Lower lobe of right lung (tissue), 2 donors: ENCODE measurements at regions not wholly inside any gene's neighbourhood (a gene's known extent, or its start where the extent isn't known, plus 50 kb on each side); places are given as distances from the start of the nearest gene placed in this dataset.

Experiments
- ATAC-seq, 2 donors: fragments of 200-7000 bp; cut with Tn5 transposase; one replicate each; pipeline ENCODE4 v1.9.1; 2020 to 2022; ENCODE audit warnings: mild to moderate bottlenecking in 2 of 2, moderate library complexity in 2 of 2
- DNase-seq: peaks from one replicate; pipeline ENCODE4 v3.0.0-alpha.2; 2020
- H3K27ac ChIP-seq: fragments of 200-600 bp; one replicate; pipeline ENCODE4 v1.8.0; 2022
- H3K27me3 ChIP-seq: fragments of 200-600 bp; one replicate; pipeline ENCODE4 v1.8.0; 2022; ENCODE audit warnings: low read depth
- H3K36me3 ChIP-seq: fragments of 200-600 bp; one replicate; pipeline ENCODE4 v1.8.0; 2022; ENCODE audit warnings: mild to moderate bottlenecking
- H3K4me1 ChIP-seq: fragments of 200-600 bp; one replicate; pipeline ENCODE4 v1.8.0; 2022
- H3K4me3 ChIP-seq: fragments of 200-600 bp; one replicate; pipeline ENCODE4 v1.8.0; 2022; ENCODE audit warnings: mild to moderate bottlenecking
- H3K9me3 ChIP-seq: fragments of 200-600 bp; one replicate; pipeline ENCODE4 v1.8.0; 2022
- intact Hi-C: fragments of 100-400 bp; cut with DNase I; formaldehyde crosslinking; loops from one replicate; pipeline ENCODE4 v1.11.0; 2022
- TF ChIP-seq, protein P1 (sequence below): fragments of 200-600 bp; IDR thresholded peaks from one replicate; pipeline ENCODE4 v1.8.0; 2022; ENCODE audit warnings: antibody characterized with exemption, mild to moderate bottlenecking
- donor health status: DM: no; HTN: yes; CAD: no; lungs with severe emphysema.

- Histone ChIP-seq H3K4me3 (no peak overlapping the region), H3K27me3 (no peaks in the 10 kb centered on the region), H3K36me3 (no peaks in the 10 kb centered on the region), H3K27ac (no peak overlapping the region), H3K9me3 (no peaks in the 10 kb centered on the region), H3K4me1 (no peaks in the 10 kb centered on the region)
- intact Hi-C loops = no loop called here
- DNase-seq = no peak
- no peak for ATAC-seq
- TF ChIP-seq, protein P1, sequence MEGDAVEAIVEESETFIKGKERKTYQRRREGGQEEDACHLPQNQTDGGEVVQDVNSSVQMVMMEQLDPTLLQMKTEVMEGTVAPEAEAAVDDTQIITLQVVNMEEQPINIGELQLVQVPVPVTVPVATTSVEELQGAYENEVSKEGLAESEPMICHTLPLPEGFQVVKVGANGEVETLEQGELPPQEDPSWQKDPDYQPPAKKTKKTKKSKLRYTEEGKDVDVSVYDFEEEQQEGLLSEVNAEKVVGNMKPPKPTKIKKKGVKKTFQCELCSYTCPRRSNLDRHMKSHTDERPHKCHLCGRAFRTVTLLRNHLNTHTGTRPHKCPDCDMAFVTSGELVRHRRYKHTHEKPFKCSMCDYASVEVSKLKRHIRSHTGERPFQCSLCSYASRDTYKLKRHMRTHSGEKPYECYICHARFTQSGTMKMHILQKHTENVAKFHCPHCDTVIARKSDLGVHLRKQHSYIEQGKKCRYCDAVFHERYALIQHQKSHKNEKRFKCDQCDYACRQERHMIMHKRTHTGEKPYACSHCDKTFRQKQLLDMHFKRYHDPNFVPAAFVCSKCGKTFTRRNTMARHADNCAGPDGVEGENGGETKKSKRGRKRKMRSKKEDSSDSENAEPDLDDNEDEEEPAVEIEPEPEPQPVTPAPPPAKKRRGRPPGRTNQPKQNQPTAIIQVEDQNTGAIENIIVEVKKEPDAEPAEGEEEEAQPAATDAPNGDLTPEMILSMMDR = no peak
Observed at GRCh38 chr18:56191334-56191733, 447.1 kb downstream of the TXNL1 start.

DNA sequence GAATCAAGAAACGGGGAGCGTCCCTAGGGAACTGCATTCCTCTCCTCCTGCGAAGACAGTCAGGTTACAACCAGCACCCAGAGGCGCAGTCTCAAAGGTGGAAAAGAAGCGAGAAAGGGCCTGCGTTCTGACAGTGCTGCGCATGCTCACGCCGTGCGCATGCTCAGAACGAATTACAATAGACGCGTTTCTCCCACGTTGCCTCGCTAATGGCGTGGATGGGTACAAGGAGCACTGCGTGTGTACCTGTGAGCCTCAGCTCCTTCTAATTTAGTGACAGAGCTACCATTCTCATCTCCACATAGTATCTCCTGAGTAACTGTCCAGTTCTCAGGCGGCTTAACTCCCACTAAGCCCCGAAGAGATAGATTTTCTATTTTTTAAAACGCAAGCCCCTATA is 448.8 kb downstream of the TXNL1 start:
- H3K27ac ChIP-seq = no peak overlapping the region
- H3K9me3 ChIP-seq = no peaks in the 10 kb centered on the region
- TF ChIP-seq, protein P1 = no peak
- ATAC-seq = no peak
- H3K4me3 ChIP-seq = no peak overlapping the region
- no peaks in the 10 kb centered on the region for H3K27me3 ChIP-seq
- no peaks in the 10 kb centered on the region for H3K36me3 ChIP-seq
- DNase-seq = no peak
- no peaks in the 10 kb centered on the region for H3K4me1 ChIP-seq
- intact Hi-C loops = no loop called here

- Histone ChIP-seq H3K4me1 (no peaks in the 10 kb centered on the region), H3K4me3 (no peak overlapping the region), H3K27ac (no peak overlapping the region), H3K36me3 (no peaks in the 10 kb centered on the region), H3K27me3 (no peaks in the 10 kb centered on the region), H3K9me3 (no peaks in the 10 kb centered on the region)
- TF ChIP-seq, protein P1 = no peak
- no peak for DNase-seq
- intact Hi-C loops = no loop called here
- no peak for ATAC-seq
Observed at GRCh38 chr18:56188529-56189275, 449.7 kb downstream of the TXNL1 start.

- no peaks in the 10 kb centered on the region for H3K27me3 ChIP-seq
- TF ChIP-seq, protein P1 = no peak
- no peaks in the 10 kb centered on the region for H3K4me1 ChIP-seq
- no peak overlapping the region for H3K27ac ChIP-seq
- H3K9me3 ChIP-seq = no peaks in the 10 kb centered on the region
- DNase-seq = no peak
- H3K4me3 ChIP-seq = no peak overlapping the region
- ATAC-seq = no peak
- intact Hi-C loops = no loop called here
- no peaks in the 10 kb centered on the region for H3K36me3 ChIP-seq
Observed at GRCh38 chr18:56186319-56186718, 452.1 kb downstream of the TXNL1 start.

DNA sequence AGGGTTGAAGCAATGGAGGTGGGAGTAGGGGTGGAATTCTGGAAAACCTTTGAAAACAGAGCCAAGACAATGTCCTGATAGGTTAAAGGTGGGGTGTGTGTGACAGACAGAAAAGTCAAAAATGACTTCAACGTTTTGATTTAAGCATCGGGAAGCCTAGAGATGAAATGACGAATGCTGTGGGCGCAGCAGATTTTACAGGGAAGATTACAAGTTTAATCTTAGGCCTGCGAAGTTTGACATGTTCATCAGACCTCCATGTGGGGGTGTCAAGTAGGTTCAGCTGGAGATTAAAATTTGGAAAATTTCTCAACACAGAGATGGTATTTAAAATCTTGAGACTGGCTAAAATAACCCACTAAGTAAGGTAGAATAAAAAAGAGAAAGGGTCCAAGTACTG is 453.3 kb downstream of the TXNL1 start:
- H3K4me1 ChIP-seq = no peaks in the 10 kb centered on the region
- no peak overlapping the region for H3K27ac ChIP-seq
- TF ChIP-seq, protein P1 = no peak
- no peaks in the 10 kb centered on the region for H3K9me3 ChIP-seq
- no peaks in the 10 kb centered on the region for H3K36me3 ChIP-seq
- intact Hi-C loops = no loop called here
- H3K27me3 ChIP-seq = no peaks in the 10 kb centered on the region
- no peak overlapping the region for H3K4me3 ChIP-seq
- DNase-seq (no peak), ATAC-seq (no peak)
